Astrocyte of the cerebellum (primary cell): ENCODE measurements at regions not wholly inside any gene's neighbourhood (a gene's known extent, or its start where the extent isn't known, plus 50 kb on each side); places are given as distances from the start of the nearest gene placed in this dataset.
"Not testable (repeated sequence)": the region's sequence is repeated elsewhere in the genome, so short reads cannot be mapped to it uniquely, and the experiment has no call there.

Experiments used
- DNase-seq: peaks from one replicate; pipeline ENCODE4 v3.0.0-alpha.2; 2011; ENCODE audit warnings: low read depth
- H3K4me3 ChIP-seq: 2 replicates; pipeline ENCODE4 v1.5.1; 2011; ENCODE audit warnings: mild to moderate bottlenecking, low read depth, low read length, moderate library complexity
- in situ Hi-C: cut with HindIII; loops from 2 replicates; pipeline ENCODE4 v1.10.0; 2017; ENCODE audit warnings: low sequenced_read_pairs
- TF ChIP-seq, protein P1 (sequence below): IDR thresholded peaks from 2 replicates; pipeline ENCODE4 v1.5.1; 2012; ENCODE audit warnings: low read length, low read depth, moderate library complexity, mild to moderate bottlenecking; ENCODE audit errors: missing control alignments

GRCh38 chr11:67780056-67780455, 105.6 kb upstream of the ALDH3B2 start:
- in situ Hi-C loops = no loop called here
- TF ChIP-seq, protein P1, sequence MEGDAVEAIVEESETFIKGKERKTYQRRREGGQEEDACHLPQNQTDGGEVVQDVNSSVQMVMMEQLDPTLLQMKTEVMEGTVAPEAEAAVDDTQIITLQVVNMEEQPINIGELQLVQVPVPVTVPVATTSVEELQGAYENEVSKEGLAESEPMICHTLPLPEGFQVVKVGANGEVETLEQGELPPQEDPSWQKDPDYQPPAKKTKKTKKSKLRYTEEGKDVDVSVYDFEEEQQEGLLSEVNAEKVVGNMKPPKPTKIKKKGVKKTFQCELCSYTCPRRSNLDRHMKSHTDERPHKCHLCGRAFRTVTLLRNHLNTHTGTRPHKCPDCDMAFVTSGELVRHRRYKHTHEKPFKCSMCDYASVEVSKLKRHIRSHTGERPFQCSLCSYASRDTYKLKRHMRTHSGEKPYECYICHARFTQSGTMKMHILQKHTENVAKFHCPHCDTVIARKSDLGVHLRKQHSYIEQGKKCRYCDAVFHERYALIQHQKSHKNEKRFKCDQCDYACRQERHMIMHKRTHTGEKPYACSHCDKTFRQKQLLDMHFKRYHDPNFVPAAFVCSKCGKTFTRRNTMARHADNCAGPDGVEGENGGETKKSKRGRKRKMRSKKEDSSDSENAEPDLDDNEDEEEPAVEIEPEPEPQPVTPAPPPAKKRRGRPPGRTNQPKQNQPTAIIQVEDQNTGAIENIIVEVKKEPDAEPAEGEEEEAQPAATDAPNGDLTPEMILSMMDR = no peak
- DNase-seq = no peak
- no peak overlapping the region for H3K4me3 ChIP-seq

GRCh38 chr11:67779189-67779875, 104.9 kb upstream of the ALDH3B2 start:
- in situ Hi-C loops, DNase-seq, H3K4me3 ChIP-seq: not testable (repeated sequence)

GRCh38 chr11:67776852-67777520, 102.6 kb upstream of the ALDH3B2 start:
- in situ Hi-C loops = no loop called here

DNA sequence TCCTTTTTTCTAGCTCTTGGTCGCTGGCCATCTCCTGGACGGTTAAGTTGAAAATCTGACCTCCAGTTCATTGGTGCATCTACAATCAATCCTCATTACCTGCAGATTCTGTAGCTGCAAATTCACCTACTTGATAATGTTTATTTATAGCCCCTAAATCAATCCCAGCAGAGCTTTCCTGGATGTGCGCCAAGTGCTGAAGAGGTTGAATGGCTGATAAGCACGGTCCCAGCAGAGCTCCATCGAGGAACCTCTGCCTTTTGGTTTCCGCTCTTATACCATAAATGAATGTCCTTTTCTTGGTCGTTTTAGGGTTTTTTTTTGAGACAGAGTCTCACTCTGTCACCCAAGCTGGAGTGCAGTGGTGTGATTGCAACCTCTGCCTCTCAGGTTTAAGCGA, 99.8 kb upstream of the ALDH3B2 start:
- DNase-seq, in situ Hi-C loops, H3K4me3 ChIP-seq: not testable (repeated sequence)

More at GRCh38 chr11:67776852-67777520, 102.6 kb upstream of the ALDH3B2 start:
- TF ChIP-seq, protein P1 = no peak
- no peak overlapping the region for H3K4me3 ChIP-seq
- no peak for DNase-seq

- H3K4me3 ChIP-seq, DNase-seq, in situ Hi-C loops: not testable (repeated sequence)
These were observed 93.7 kb upstream of the ALDH3B2 start for GRCh38 chr11:67768001-67768730.

DNA sequence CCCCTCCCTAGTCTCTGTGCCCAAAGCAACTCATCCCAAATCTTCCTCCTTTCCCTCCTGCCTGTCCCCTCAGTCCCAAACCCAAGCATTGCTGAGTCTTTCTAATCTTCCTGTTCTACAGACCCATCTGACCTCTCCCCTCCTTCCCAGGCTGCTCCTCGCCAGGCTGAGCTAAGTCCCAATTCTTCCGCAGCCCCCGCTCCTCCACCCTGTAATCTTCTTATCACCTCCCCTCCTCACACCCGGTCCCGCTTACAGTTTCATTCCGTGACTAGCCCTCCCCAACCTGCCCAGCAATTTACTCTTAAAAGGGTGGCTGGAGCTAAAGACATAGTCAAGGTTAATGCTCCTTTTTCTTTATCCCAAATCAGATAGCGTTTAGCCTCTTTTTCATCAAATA, 86.8 kb upstream of the ALDH3B2 start:
- in situ Hi-C loops, H3K4me3 ChIP-seq, DNase-seq: not testable (repeated sequence)

DNA sequence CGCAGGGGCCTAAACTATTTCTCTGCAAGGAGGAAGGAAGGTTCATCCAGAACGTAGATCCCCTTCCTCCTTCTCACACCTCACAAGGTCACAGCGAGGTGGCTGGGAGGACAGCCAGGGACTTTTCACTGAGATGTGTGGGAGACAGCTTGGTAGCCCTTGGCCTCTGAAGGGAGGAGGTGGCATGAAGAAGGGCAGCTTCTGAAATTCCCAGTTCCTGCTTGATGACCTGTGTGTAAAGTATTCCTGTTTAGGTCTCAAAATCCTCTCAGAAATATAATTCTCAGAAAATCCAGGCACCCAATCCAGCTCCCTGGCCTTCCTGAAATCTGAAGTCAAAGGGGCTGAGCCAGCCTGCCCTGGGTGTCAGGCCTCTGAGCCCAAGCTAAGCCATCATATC, 84.9 kb upstream of the ALDH3B2 start:
- in situ Hi-C loops = not testable (repeated sequence)

GRCh38 chr11:67758467-67758866, 84.0 kb upstream of the ALDH3B2 start:
- H3K4me3 ChIP-seq, DNase-seq, in situ Hi-C loops: not testable (repeated sequence)

More for the DNA sequence above, 84.9 kb upstream of the ALDH3B2 start:
- not testable (repeated sequence) for H3K4me3 ChIP-seq, DNase-seq

DNA sequence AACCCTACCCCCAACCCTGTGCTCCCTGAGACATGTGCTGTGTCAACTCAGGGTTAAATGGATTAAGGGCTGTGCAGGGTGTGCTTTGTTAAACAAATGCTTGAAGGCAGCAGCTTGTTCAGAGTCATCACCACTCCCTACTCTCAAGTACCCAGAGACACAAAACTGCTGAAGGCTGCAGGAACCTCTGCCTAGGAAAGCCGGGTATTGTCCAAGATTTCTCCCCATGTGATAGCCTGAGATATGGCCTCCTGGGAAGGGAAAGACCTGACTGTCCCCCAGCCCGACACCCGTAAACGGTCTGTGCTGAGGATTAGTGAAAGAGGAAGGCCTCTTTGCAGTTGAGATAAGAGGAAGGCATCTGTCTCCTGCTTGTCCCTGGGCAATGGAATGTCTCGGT, 83.6 kb upstream of the ALDH3B2 start:
- in situ Hi-C loops, H3K4me3 ChIP-seq, DNase-seq: not testable (repeated sequence)

GRCh38 chr11:67753820-67754219, 79.4 kb upstream of the ALDH3B2 start:
- H3K4me3 ChIP-seq, in situ Hi-C loops, DNase-seq: not testable (repeated sequence)
